Thyroid gland (tissue), 4 donors: ENCODE measurements at regions not wholly inside any gene's neighbourhood (a gene's known extent, or its start where the extent isn't known, plus 50 kb on each side); places are given as distances from the start of the nearest gene placed in this dataset.

Experiments
- POLR2A ChIP-seq, 2 donors: fragments of 450-650 bp; IDR thresholded peaks; one replicate each; pipeline ENCODE4 v1.6.1; 2017; ENCODE audit warnings: antibody characterized with exemption in 2 of 2, mild to moderate bottlenecking in 2 of 2, moderate library complexity in 1 of 2
- TF ChIP-seq, protein P1 (sequence below), 6 experiments: fragments of 200-600 bp in 3 of 6; fragments of 450-650 bp in 3 of 6; sonication (generic) in 3 of 6; IDR thresholded peaks; one replicate each; pipeline ENCODE4 v1.5.1; 2016 to 2019; ENCODE audit warnings: antibody characterized with exemption in 6 of 6, mild to moderate bottlenecking in 2 of 6, inconsistent platforms in 1 of 6, moderate library complexity in 1 of 6

DNA sequence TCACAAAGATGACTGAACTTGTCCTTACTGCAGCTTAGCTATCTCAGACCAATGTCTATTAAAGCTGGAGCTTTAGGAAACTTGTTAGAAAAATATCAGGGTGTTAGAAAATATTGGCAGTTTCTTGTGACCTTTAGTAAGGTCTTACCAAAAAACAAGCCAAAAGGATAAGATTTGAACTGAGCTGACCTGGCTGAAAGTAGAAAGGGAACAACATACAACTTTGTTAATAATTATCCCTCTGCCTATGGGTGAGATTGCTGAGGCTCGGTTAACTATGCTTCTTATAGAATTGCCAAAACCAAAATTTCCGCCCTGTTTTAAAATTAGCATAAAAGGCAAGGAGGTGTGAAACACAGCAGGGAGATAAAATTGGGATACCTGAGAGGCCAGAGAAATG lies 73.8 kb downstream of the DHRS2 start:
- TF ChIP-seq, protein P1, sequence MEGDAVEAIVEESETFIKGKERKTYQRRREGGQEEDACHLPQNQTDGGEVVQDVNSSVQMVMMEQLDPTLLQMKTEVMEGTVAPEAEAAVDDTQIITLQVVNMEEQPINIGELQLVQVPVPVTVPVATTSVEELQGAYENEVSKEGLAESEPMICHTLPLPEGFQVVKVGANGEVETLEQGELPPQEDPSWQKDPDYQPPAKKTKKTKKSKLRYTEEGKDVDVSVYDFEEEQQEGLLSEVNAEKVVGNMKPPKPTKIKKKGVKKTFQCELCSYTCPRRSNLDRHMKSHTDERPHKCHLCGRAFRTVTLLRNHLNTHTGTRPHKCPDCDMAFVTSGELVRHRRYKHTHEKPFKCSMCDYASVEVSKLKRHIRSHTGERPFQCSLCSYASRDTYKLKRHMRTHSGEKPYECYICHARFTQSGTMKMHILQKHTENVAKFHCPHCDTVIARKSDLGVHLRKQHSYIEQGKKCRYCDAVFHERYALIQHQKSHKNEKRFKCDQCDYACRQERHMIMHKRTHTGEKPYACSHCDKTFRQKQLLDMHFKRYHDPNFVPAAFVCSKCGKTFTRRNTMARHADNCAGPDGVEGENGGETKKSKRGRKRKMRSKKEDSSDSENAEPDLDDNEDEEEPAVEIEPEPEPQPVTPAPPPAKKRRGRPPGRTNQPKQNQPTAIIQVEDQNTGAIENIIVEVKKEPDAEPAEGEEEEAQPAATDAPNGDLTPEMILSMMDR (IDR thresholded peaks at IDR 0.05), result no peak
- TF ChIP-seq POLR2A (IDR thresholded peaks at IDR 0.05), result no peak
